C4-2B (cell line): ENCODE measurements at regions not wholly inside any gene's neighbourhood (a gene's known extent, or its start where the extent isn't known, plus 50 kb on each side); places are given as distances from the start of the nearest gene placed in this dataset.

ENCODE experiments used
- CTCF ChIP-seq: fragments of 450-650 bp; conservative IDR thresholded peaks from 2 replicates; pipeline ENCODE4 v1.5.1; 2017; ENCODE audit warnings: mild to moderate bottlenecking
- ZFX ChIP-seq: fragments of 450-650 bp; IDR thresholded peaks from 2 replicates; pipeline ENCODE4 v1.6.1; 2017

- TF ChIP-seq CTCF (peak; percentile 17), ZFX (no peak)
These were observed 163.3 kb upstream of the HCRTR2 start for GRCh38 chr6:55011034-55011433.
